NCI-H2196 (cell line): ENCODE measurements at regions not wholly inside any gene's neighbourhood (a gene's known extent, or its start where the extent isn't known, plus 50 kb on each side); places are given as distances from the start of the nearest gene placed in this dataset.
"Not testable (repeated sequence)": the region's sequence is repeated elsewhere in the genome, so short reads cannot be mapped to it uniquely, and the experiment has no call there.

ENCODE experiments used
- DNase-seq: peaks from one replicate; lab custom pipeline; 2025; ENCODE audit not compliant: unreplicated experiment; lab: John Stamatoyannopoulos, UW

DNA sequence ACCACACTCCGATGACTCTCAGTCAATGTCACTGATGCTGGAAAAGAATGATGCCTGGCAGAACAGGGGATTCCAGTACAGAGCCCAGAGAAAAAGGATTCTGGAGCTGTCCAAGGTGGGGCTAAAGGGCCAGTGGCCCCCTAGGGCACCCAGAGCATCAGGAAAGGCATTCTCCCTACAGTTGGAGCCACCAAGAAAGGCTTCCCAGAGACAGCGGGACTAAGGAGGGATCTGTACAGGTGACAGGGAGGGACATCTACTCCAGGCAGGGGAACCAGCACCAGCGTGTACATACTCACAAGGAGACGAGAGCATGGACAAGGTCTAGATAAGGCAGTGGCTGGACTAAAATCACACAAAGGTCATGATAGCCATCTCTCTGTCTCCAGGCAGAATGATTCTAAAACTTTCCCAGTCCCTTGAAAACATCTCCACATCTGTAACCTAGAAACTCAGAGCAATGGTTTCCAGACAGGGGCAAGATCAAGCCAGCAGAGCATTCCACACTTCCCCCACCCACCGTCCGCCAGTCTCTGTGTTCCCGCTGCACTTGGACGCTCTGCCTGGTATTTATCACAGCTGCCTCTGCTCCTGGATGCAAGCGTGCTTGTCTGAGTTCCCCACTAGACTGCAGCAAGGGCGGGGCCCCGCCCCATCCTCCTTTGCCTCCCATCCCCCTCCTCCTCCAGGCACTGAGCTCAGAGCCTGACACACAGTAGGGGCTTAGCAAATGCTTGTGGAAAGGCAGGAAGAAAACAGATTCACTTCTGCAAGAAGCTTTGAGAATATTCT, 111.6 kb upstream of the ZC3H12A start:
- DNase-seq, result no peak

DNA sequence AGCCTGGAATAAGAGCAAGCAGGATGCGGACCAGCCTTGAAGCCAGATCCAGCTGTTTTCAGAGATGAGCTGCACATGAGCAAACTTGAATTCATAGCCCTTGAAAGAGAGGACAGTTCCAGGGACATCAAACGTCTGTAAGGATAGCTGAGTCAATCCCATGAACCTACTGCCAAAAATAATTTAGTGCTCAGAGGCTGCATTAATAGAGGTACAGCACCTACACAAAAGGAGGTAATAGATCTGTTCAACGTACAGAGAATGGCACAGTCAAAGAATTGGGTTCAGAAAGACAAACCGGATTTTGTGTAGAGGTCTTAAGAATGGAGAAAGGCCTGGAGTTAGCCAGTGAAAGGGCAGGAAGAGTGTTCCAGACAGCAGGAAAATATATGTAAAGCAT, 110.8 kb upstream of the ZC3H12A start:
- DNase-seq, result no peak

DNA sequence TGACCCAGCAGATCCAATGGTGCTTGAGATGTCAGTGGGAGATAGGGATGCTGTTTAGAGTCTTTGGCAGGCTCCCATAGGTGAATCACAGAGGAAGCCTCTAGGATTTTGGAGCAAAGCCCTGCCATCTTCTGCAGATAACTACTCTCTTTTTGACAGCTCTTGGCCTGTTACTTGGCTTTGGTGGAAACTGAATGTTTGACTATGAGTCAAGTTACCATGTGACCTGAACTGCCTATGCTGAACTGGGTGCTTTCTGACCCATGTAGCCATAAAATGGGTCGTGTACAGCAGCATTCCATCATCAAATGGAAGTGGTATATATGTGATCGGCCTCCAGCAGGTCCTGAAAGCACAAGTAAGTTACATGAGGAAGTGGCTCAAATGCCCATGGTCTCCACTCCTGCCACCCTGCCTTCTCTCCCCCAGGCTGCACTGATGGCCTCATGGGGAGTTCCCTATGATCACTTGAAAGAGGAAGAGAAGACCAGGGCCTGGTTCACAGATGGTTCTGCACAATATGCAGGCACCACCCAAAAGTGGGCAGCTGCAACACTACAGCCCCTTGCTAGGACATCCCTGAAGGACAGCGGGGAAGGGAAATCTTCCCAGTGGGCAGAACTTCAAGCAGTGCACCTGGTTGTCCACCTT, 105.6 kb upstream of the ZC3H12A start:
- not testable (repeated sequence) for DNase-seq

DNA sequence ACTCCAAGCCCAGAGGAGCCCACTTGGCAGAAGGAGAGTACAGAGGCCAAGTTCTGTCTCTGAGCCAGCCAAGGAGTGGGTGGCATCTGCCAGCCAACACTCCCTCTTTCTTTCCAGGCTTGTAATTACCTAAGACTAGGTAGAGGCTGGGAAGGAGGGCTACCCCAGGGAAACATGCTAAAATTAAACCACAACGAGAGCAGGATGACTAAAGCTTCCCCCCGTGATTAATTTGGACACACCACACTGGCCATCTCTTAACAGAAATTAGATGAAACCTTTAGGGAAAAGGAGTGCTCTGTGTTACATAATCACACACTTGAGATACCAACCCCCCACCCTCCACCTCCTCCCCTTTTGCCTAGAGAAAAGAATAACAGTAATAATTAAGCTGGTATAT, 102.1 kb upstream of the ZC3H12A start:
- no peak for DNase-seq

DNA sequence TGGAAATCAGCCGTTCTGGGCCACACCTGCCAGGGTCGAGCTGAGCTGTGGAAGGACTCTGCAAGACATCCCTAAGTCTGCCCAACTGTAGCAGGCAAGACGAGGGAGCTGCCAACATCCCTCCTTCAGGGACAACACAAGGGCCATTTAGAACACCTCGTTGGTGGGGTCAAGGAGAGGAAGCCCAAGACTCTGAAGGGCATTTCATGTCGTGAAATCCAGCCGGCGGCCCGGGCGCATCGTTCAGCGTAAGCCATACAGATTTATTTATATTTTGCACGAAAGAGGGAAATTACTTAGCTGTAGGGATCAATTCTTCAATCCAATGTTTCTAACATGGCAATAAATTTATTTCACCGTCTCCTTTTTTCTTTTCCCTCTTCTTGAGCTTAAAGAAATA, 101.7 kb upstream of the ZC3H12A start:
- no peak for DNase-seq

DNA sequence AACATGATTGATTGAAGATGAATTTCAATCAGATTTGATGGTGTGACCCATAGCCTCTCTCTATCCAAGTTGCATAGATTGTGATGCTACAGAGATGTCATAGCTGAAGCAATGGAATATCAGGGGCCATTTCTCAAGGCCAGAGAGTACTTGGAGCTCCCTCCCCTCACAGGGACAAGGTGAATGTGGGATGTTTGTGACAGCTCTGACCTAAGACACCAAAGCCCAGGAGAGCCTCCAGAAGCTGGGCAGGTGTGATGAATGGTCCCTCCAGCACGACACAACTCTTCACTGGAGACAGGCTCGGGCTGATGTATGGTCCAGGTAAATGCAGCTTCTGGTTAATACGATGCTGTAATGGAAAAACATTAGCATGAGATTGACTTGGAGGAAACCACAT, 101.0 kb upstream of the ZC3H12A start:
- no peak for DNase-seq

DNA sequence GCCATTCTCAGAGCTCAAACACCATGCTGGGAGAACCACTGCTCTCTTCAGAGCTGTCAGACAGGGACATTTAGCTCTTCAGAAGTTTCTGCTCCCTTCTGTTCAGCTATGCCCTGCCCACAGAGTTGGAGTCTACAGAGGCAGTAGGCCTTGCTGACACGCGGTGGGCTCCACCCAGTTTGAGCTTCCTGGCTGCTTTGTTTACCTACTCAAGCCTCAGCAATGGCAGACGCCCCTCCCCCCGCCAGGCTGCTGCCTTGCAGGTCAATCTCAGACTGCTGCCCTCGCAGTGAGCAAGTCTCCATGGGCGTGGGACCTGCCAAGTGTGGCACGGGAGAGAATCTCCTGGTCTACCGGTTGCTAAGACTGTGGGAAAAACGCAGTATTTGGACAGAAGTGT, 93.8 kb upstream of the ZC3H12A start:
- not testable (repeated sequence) for DNase-seq

DNA sequence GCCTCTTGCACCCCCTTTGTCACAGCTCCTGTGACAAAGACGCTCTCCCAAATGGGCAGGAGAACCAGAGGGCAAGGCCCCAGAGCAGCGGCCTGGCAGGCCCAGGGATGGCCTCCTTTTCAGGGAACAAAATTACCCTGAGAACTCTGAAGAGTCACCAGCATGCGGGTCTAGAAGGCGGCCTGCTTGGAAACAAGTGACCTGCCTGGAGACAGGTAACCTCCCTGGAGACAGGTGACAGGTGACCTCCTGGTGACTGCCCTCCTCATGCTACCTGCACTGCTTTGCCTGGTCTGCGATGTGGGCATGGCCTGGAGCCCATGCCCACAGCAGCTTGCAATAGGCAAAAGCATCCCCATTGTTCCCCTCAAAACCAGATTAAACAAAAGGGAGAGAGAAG, 86.5 kb upstream of the ZC3H12A start:
- no peak for DNase-seq

DNA sequence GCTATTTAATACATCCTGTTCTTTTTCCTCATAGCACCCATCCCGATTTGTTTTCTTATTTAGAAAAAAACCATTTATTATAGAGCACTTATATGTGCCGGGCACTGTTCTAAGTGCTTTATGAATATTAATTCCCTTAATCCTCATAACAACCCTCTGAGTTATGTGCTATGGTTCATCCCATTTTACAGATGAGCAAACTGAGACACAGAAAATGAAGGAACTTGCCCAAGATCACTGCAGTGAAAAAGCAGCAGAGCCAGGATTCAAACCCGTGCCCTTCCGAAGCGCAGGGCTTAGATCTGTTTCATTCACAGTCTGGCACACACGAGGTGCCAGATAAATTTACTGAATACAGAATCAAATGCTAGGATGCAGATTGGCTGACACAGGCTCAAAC, 85.1 kb upstream of the ZC3H12A start:
- DNase-seq, result no peak

DNA sequence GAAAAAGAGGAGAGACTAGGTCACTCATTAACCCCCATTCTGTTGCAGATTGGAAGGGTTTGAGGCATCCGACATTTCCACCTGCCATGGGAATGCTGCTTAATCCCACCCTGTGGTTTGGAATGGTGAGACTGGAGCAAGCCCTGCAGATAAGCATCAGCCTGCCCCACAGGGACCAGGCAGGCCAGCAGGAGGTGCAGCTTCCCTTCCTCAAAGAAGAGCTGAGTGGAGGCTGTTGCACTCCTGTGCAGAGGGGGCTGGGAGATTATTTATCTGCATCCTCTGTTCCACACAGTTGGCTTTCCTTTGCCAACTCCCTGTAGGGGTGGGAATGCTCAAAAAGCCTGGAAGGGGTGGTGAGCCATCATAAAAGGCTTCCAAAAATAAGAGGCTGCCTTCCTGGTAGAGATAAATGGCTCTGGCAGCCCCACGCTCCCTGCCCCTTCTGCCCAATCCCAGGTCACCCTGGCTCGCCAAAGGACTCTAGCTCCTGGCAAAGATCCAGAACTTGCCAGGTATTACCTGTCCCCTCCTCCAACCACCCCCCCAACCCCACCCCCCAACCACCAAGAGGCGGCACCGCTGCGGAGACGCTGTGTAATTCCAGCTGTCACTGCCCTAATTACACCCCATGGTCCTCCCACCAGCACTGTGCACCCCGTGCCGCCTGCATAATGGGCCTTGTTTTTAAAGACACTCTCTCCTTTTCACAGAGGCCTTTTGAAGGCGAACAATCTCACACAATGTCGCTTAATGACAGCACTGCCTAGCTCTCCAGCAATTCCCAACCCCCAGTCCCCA, 83.0 kb upstream of the ZC3H12A start:
- peak; percentile 16 for DNase-seq

DNA sequence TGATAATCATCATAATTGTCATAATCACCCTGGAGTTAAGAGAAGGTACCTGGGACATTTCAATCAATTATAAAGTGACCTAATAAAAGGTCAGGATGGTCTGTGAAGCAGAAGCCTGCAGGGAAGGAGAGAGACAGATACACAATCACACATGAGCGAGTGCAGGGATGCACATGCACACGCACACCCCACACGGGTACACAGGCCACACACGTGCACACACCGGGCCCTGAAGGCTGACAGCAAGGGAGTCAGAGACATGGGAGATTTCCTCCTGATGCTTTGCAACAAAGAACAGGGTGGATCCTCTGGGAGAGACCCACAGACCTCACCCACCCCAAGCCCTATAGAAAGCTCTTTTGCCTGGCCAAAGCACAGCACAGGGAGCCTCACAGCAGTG, 82.3 kb upstream of the ZC3H12A start:
- DNase-seq, result no peak

DNA sequence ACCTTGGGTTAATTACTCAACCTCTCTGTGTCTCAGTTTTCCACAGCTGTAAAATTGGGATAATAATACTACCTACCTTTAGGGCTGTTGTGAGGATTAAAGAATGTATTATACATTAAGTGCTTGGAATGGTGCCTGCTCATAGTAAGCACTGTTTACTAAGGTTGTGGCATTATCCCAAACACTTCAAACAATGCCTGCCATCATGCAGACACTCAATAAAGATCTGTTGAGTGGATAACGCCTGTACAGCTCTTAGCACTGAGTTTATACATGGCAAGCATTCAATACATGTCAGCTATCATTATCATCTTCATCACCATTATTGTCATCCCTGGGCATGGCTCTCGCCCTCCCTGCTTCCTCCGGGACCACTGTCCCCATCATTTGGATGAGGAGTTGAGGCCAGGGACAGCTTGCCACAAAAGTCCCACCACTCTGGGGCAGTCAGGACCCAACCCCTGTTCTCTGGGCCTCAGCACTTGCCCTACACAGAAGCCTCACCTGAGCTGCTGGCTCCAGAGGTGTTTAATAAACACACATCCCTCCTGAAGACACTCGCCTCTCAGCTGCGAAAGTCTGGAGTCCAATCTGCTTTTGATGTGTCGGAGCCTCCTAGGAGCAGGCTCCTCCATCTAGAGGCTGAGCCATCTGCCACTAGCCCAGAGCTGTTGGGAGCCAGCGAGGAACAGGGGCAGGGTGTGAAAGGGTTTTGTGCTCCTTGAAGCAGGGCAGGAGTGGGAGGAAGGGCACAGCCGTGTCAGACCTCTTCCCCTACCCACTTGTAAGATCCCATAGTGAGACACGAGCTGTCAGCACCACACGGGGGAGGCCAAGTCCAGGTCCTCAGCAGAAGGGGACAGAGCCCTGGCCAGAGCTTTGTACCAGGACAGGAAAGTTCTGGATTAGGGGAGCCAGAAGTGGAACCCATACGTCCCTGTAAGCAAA, 80.9 kb upstream of the ZC3H12A start:
- no peak for DNase-seq

DNA sequence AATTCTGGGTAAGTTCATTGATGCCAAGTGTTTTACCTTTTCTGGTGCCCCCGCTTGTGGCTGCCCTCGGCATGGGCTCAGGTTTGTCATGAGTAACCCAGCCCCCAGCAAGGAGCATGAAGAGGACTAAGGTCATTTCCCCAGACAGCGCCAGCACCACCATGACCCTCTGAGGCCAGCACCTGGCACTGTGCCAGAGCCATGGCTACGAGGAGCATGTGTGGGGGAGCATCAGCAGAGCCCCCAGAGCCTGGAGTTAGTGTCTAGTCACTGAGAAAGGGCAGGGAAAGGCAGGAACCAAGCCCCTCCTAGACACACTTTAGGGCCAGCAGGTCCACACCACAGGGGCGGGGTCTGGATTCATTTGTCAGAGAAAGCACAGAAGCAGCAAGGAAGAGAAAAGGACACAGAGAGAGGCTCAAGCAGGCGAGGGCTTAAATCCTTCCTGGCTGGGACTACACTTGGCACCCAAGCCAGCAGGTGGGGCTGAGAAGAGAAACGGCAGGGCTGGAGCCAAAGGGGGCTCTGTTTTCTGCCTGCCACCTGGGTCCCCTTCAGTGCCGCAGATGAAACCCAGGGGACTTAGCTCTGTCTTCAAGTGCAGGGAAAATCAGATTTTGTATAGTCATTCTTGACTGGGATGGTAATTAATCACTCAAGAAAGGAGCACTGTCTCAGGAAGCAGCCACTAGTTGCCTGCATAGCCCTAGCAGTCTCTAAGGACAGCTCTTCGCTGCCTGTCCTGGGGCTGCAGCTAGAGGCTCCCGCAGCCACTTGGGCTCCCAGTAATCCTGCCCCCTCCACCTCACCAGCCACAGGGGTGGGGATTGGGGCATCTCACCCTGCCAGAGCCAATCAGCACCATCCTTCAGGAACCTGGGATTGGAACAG, 79.6 kb upstream of the ZC3H12A start:
- DNase-seq, result no peak

DNA sequence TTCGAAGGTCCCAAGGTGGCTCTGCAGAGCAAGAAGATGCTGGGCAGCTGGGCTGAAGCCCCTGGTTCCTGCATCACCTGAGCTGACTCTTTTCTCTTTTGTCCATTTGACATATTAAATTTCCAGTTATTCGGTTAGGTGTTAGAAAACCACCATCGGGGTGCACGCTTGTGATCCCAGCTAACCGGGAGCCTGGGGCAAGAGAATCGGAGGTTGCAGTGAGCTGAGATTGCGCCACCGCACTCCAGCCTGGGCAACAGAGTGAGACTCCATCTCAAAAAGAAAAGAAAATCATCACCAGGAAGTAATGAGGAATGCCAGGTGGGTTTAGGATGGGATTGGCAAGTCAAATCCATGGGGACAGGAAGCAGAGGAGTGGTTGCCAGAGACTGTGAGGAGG, 76.3 kb upstream of the ZC3H12A start:
- no peak for DNase-seq

DNA sequence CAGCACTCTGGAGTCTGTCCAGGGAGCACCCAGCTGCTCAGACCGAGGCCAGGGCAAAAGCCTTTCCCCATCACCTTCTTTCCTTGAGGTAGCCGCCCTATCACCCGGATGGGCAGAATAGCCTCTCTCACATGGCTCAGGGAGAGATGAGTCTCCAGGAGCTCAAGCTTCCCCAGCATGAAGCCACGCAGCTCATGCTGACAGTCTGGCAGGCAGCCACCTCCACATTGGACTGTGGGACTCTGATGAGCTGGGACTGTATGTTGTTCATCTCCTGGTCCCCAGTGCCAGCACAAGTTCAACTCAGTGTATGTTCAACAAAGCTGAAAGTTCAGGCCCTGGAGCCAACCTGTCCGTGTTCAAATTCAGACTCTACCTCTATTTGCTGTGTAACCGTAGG, 75.2 kb upstream of the ZC3H12A start:
- peak; percentile 11 for DNase-seq

DNA sequence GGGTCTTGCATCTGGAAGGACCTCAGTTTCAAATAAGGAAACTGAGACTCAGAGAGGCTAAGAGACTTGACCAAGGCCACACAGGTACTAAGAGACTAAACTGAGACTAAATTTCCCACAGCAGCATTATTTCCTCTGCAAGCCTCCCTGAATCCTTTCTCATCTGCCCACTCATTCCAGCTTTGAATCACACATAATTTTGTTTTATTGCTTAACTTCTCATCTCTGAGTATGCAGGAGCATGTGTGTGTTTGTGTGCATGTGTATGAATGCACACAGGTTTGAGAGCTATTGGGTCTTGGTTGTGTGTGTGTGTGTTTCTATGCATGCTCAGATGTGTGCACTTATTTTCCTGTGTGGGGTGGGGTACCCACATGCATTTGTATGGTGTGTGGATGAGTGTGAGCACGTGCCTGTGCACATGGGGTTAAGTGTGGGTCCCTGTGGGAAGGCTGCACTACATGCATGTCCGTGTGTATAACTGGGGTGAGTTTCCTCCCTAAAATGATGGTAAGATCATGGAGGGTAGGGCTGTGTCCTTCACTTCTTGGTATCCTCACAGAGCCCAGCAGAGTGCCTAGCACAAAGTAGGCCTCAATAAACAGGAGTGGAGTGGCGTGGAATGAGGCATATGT, 74.4 kb upstream of the ZC3H12A start:
- DNase-seq, result no peak

DNA sequence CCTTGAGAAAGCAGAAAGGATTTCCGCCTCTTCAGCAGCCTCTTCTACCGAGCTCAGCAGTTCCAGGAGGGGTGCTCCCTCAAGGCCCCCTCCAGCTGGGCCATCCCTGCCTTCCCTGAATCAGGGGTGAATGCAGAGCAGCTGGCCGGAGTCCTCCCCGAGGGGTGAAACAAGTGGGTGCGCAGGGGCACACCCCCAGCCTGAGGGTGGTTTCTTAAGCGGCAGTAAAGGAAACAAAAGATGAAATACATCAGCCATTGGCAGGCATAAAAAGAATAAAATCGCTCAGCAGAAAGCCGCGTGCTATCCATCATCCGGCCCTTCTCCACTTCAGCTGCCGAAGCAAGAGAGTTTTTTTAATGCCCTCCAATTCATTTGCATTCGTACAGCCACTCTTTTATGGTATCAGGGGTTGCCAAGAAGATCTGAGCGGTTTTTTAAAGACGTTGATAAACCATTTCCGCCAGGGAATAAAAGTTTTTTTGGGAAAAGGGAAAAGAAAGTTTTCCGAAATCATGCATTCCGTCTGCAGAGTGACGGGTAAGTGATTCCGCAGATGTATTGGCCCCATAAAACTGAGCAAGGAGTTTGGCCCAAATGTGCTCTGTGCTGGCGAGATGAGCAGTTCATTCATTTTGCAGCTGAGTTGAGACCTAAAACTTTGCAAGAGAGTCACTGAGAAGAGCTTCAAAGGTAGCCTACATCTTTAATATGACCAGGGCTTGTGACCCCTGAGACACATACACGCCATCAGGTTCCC, 73.7 kb upstream of the ZC3H12A start:
- no peak for DNase-seq

DNA sequence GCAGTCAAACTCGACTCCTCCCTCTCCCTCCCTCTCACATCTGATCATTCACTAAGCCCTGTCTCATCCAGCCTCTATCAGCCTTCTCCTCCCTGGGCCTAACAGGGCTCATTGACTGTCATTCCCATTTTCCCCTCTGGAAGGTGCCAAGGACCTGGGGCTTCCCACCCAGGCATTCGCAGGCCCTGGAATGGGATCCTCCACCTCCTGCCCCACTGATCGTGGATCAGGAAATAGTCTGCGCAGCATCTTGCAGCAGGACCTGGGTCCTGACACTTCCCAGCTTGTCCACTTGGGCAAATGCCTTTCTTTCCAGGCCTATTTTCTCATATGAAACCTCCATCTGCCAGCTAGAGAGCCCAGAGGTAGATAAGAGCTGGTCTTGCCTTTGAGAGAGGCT, 71.2 kb upstream of the ZC3H12A start:
- DNase-seq, result no peak

DNA sequence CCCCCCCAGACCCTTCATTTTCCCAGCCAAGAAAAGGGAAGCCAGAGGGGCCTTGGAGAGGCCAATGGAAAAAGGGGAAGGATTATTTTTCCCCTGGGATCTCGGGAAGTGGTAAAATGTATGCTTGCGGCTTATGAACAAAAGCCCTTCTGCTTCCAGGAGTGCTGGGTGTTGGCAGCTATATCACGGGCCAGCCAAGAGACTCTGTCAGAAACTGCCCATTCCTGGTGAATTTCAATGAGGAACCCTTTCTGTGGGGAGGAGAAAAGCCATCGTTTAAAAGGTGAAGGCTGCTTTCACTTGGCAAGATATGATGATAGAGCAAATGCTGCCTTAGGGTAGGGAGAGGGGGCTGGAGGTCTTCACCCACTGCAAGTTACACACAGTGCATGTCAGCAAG, 69.7 kb upstream of the ZC3H12A start:
- DNase-seq, result no peak
